ENCODE measurements at regions not wholly inside any gene's neighbourhood (a gene's known extent, or its start where the extent isn't known, plus 50 kb on each side); places are given as distances from the start of the nearest gene placed in this dataset.

DNA sequence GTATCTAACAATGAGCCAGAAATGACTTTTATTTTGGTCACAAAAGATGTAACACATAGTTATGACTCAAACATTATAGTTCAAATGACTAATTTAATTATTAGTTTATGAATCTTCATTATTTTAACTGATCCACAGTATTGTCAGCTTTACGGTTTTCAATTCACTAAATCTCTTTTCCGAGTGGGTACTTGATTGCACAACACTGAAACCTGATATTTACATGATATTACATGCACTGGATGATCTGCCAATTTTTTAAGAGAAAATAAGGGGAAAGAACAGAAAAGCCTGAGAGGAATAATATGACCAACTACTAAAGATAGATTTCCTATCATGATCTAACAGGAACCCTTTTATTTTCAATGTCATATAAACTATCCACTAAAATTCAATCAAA lies 1446.0 kb downstream of the FSTL5 start:
- H3K4me1 ChIP-seq (ENCODE audit: control insufficient read depth, insufficient read depth, low read length), result no peaks in the 10 kb centered on the region
- POLR2A ChIA-PET, result no interaction called here
- in situ Hi-C loops (cut with MboI), result no loop called here
- DNase-seq (ENCODE audit: low read depth, low spot score) (no peak), ATAC-seq (no peak), FAIRE-seq (no peak)
- WGBS (ENCODE audit: insufficient coverage, insufficient replicate concordance, low lambda C conversion rate, missing lambda C conversion rate), result 18% methylated on average over 2 of the region's 2 CpGs
- CTCF ChIA-PET, result no interaction called here
- no peaks in the 10 kb centered on the region for H3K79me2 ChIP-seq (ENCODE audit: control insufficient read depth, insufficient read depth, low read length)
- no peaks in the 10 kb centered on the region for H4K20me1 ChIP-seq (ENCODE audit: control insufficient read depth, insufficient read depth)
- intact Hi-C loops (cut with micrococcal nuclease; ENCODE audit: unreplicated experiment), result no loop called here
- no peaks in the 10 kb centered on the region for H3K27me3 ChIP-seq (replicated peaks in 1 of 2; ENCODE audit: control insufficient read depth in 2 of 2, insufficient read depth in 2 of 2, low read length in 1 of 2)
- SMC1A ChIA-PET (ENCODE audit: uncharacterized antibody, unreplicated experiment), result no interaction called here
- TF ChIP-seq SMC3 (IDR thresholded peaks at IDR 0.05; ENCODE audit: borderline replicate concordance, low read length), result no peak
- TF ChIP-seq, protein P1, sequence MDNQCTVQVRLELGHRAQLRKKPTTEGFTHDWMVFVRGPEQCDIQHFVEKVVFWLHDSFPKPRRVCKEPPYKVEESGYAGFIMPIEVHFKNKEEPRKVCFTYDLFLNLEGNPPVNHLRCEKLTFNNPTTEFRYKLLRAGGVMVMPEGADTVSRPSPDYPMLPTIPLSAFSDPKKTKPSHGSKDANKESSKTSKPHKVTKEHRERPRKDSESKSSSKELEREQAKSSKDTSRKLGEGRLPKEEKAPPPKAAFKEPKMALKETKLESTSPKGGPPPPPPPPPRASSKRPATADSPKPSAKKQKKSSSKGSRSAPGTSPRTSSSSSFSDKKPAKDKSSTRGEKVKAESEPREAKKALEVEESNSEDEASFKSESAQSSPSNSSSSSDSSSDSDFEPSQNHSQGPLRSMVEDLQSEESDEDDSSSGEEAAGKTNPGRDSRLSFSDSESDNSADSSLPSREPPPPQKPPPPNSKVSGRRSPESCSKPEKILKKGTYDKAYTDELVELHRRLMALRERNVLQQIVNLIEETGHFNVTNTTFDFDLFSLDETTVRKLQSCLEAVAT (IDR thresholded peaks at IDR 0.05), result no peak
- TF ChIP-seq SUZ12 (IDR thresholded peaks at IDR 0.05; ENCODE audit: unreplicated experiment), result no peak
- no peak for TF ChIP-seq ZNF384 (IDR thresholded peaks at IDR 0.05; ENCODE audit: borderline replicate concordance, low read depth, low read length)
- no peak for TF ChIP-seq CHD2 (IDR thresholded peaks at IDR 0.05; ENCODE audit: borderline replicate concordance, low read depth, low read length)
- no peak for TF ChIP-seq SUPT20H (IDR thresholded peaks at IDR 0.05; ENCODE audit: borderline replicate concordance, control insufficient read depth, low read depth, low read length)
- TF ChIP-seq, protein P2, sequence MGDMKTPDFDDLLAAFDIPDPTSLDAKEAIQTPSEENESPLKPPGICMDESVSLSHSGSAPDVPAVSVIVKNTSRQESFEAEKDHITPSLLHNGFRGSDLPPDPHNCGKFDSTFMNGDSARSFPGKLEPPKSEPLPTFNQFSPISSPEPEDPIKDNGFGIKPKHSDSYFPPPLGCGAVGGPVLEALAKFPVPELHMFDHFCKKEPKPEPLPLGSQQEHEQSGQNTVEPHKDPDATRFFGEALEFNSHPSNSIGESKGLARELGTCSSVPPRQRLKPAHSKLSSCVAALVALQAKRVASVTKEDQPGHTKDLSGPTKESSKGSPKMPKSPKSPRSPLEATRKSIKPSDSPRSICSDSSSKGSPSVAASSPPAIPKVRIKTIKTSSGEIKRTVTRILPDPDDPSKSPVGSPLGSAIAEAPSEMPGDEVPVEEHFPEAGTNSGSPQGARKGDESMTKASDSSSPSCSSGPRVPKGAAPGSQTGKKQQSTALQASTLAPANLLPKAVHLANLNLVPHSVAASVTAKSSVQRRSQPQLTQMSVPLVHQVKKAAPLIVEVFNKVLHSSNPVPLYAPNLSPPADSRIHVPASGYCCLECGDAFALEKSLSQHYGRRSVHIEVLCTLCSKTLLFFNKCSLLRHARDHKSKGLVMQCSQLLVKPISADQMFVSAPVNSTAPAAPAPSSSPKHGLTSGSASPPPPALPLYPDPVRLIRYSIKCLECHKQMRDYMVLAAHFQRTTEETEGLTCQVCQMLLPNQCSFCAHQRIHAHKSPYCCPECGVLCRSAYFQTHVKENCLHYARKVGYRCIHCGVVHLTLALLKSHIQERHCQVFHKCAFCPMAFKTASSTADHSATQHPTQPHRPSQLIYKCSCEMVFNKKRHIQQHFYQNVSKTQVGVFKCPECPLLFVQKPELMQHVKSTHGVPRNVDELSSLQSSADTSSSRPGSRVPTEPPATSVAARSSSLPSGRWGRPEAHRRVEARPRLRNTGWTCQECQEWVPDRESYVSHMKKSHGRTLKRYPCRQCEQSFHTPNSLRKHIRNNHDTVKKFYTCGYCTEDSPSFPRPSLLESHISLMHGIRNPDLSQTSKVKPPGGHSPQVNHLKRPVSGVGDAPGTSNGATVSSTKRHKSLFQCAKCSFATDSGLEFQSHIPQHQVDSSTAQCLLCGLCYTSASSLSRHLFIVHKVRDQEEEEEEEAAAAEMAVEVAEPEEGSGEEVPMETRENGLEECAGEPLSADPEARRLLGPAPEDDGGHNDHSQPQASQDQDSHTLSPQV (IDR thresholded peaks at IDR 0.05), result no peak
- TF ChIP-seq PAX8 (IDR thresholded peaks at IDR 0.05), result no peak
- TF ChIP-seq RELA (IDR thresholded peaks at IDR 0.05; ENCODE audit: borderline replicate concordance, partially characterized antibody), result no peak
- TF ChIP-seq HCFC1 (IDR thresholded peaks at IDR 0.05; ENCODE audit: low read length), result no peak
- TF ChIP-seq MYC (IDR thresholded peaks at IDR 0.05; ENCODE audit: insufficient read depth, insufficient read length, insufficient replicate concordance, low read length, severe bottlenecking), result no peak
- no peak for TF ChIP-seq EP300 (IDR thresholded peaks at IDR 0.05; ENCODE audit: borderline replicate concordance in 1 of 2, control insufficient read depth in 1 of 2, low read depth in 2 of 2, low read length in 2 of 2)
- TF ChIP-seq GABPA (IDR thresholded peaks at IDR 0.05; ENCODE audit: low read depth), result no peak
- TF ChIP-seq MXI1 (IDR thresholded peaks at IDR 0.05; ENCODE audit: low read depth, low read length), result no peak
- no peak for TF ChIP-seq ETV6 (conservative IDR thresholded peaks at IDR 0.05 in 1 of 2, IDR thresholded peaks at IDR 0.05 in 1 of 2; ENCODE audit: borderline replicate concordance in 1 of 2, low read depth in 1 of 2)
- TF ChIP-seq, protein P3, sequence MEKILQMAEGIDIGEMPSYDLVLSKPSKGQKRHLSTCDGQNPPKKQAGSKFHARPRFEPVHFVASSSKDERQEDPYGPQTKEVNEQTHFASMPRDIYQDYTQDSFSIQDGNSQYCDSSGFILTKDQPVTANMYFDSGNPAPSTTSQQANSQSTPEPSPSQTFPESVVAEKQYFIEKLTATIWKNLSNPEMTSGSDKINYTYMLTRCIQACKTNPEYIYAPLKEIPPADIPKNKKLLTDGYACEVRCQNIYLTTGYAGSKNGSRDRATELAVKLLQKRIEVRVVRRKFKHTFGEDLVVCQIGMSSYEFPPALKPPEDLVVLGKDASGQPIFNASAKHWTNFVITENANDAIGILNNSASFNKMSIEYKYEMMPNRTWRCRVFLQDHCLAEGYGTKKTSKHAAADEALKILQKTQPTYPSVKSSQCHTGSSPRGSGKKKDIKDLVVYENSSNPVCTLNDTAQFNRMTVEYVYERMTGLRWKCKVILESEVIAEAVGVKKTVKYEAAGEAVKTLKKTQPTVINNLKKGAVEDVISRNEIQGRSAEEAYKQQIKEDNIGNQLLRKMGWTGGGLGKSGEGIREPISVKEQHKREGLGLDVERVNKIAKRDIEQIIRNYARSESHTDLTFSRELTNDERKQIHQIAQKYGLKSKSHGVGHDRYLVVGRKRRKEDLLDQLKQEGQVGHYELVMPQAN (conservative IDR thresholded peaks at IDR 0.05), result no peak
- no peak overlapping the region for H3K27ac ChIP-seq (ENCODE audit: control insufficient read depth, insufficient read depth)
- no peaks in the 10 kb centered on the region for H3K36me3 ChIP-seq (ENCODE audit: control insufficient read depth in 2 of 2, insufficient read depth in 2 of 2, low read length in 1 of 2)
- no peak overlapping the region for H3K9ac ChIP-seq (ENCODE audit: control insufficient read depth, insufficient read depth, low read length)
- no peaks in the 10 kb centered on the region for H3K9me3 ChIP-seq (replicated peaks; ENCODE audit: control insufficient read depth, insufficient read depth, low read length)
- BruUV-seq (replicated peaks), result no TSS peak
- H2AFZ ChIP-seq (ENCODE audit: control insufficient read depth, low read depth, low read length), result no peak overlapping the region
- RAD21 ChIA-PET (ENCODE audit: unreplicated experiment), result no interaction called here
- H3K4me3 ChIP-seq, result no peak overlapping the region
- H3K4me2 ChIP-seq (ENCODE audit: control insufficient read depth, insufficient read depth), result no peak overlapping the region
